ENCODE measurements at regions not wholly inside any gene's neighbourhood (a gene's known extent, or its start where the extent isn't known, plus 50 kb on each side); places are given as distances from the start of the nearest gene placed in this dataset.

DNA sequence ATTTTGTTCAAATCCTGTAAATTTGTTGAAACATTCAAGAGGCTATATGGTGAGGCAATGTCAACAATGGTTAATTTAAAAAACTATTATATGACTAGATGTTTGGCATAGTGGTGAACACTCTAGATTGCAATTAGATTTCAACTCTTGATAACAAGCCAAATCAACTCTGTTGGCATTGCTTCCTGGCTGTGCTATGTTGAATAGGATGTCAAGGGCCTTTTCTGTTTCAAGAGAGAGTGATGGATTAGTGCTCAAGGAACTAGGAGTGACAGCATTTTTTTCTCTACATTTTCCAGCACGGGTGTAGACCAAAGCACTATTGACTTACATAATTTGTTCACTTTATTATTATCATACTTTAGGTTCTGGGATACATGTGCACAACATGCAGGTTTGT lies 172.4 kb upstream of the KCNH7 start:
- no peak for ATAC-seq (ENCODE audit: low read depth)
- no peaks in the 10 kb centered on the region for H3K4me1 Mint-ChIP-seq
- peaks cover 8% of the 10 kb centered on the region for H3K9me3 Mint-ChIP-seq
- no peaks in the 10 kb centered on the region for H3K27me3 Mint-ChIP-seq
- H3K4me3 Mint-ChIP-seq: no peak overlapping the region
- intact Hi-C loops (cut with micrococcal nuclease): no loop called here
- CTCF ChIA-PET: no interaction called here
- POLR2A ChIA-PET: no interaction called here
- TF ChIP-seq, protein P1, sequence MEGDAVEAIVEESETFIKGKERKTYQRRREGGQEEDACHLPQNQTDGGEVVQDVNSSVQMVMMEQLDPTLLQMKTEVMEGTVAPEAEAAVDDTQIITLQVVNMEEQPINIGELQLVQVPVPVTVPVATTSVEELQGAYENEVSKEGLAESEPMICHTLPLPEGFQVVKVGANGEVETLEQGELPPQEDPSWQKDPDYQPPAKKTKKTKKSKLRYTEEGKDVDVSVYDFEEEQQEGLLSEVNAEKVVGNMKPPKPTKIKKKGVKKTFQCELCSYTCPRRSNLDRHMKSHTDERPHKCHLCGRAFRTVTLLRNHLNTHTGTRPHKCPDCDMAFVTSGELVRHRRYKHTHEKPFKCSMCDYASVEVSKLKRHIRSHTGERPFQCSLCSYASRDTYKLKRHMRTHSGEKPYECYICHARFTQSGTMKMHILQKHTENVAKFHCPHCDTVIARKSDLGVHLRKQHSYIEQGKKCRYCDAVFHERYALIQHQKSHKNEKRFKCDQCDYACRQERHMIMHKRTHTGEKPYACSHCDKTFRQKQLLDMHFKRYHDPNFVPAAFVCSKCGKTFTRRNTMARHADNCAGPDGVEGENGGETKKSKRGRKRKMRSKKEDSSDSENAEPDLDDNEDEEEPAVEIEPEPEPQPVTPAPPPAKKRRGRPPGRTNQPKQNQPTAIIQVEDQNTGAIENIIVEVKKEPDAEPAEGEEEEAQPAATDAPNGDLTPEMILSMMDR (IDR thresholded peaks at IDR 0.05): no peak
- no peak for DNase-seq
- no peak overlapping the region for H3K27ac Mint-ChIP-seq
- no peaks in the 10 kb centered on the region for H3K36me3 Mint-ChIP-seq (ENCODE audit: low read depth)

DNA sequence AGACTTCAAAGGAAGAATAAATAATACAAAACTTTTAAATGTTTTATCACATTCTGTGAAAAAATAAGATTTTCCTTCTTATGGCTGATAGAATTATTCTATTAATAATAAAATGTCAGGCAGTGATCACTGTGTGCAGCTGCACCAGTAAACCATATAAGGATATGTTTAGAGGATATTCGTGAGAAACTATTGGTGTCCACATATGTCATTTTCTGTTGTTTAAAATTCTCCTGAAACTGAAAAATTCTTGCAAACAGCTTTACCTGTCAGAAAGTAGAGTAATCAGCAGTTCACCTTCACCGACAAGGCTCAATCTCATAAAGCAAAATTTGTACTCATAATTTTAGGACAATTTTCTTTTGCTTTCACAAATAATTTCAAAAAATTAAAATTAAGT lies 170.1 kb upstream of the KCNH7 start:
- no peak overlapping the region for H3K27ac Mint-ChIP-seq
- ATAC-seq (ENCODE audit: low read depth) (no peak), DNase-seq (no peak)
- no peaks in the 10 kb centered on the region for H3K4me1 Mint-ChIP-seq
- ChIA-PET POLR2A (no interaction called here), CTCF (no interaction called here)
- H3K27me3 Mint-ChIP-seq: no peaks in the 10 kb centered on the region
- H3K4me3 Mint-ChIP-seq: no peak overlapping the region
- intact Hi-C loops (cut with micrococcal nuclease): no loop called here
- TF ChIP-seq, protein P1 (IDR thresholded peaks at IDR 0.05): no peak
- H3K36me3 Mint-ChIP-seq (ENCODE audit: low read depth): no peaks in the 10 kb centered on the region
- H3K9me3 Mint-ChIP-seq: peaks cover 4% of the 10 kb centered on the region

DNA sequence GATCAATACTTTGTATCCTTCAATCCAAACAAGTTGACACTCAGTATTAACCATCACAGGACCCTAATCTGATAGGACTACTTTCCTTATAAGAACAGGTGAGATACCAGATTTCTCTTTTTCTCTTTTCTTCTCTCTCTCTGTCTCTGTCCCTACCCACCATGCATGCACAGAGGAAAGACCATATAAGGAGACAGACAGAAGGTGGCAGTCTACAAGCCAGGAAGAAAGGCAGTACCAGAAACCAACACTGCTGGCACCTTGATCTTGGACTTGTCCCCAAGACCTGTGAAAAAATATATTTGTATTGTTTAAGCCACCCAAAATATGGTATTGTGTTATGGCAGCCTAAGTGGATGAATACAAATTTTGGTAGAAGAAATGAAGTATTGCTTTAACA lies 156.2 kb upstream of the KCNH7 start:
- Mint-ChIP-seq H3K4me1 (no peaks in the 10 kb centered on the region), H3K9me3 (no peaks in the 10 kb centered on the region), H3K36me3 (ENCODE audit: low read depth) (no peaks in the 10 kb centered on the region), H3K27me3 (no peaks in the 10 kb centered on the region), H3K27ac (no peak overlapping the region), H3K4me3 (no peak overlapping the region)
- TF ChIP-seq, protein P1 (IDR thresholded peaks at IDR 0.05): no peak
- no peak for ATAC-seq (ENCODE audit: low read depth)
- DNase-seq: no peak
- ChIA-PET CTCF (no interaction called here), POLR2A (no interaction called here)
- intact Hi-C loops (cut with micrococcal nuclease): no loop called here

DNA sequence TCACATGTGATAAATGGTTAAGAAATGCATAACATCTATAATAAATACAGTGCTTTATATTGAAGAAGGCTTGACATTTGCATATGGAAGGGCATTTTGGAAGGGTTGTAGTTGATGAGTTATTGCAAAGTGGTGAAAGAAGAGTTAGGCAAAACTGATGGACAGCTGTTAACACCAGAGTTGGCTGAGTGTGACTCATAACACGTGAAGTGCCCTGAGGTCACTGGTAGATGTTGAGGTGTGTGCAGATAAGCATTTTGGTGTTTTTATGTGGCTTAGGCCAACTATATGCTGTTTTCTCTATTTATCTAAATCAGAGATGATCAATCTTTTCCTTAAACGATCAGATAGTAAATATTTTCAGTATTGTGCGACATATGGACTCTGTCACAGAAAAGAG lies 154.3 kb upstream of the KCNH7 start:
- H3K36me3 Mint-ChIP-seq (ENCODE audit: low read depth): no peaks in the 10 kb centered on the region
- peaks cover 2% of the 10 kb centered on the region for H3K9me3 Mint-ChIP-seq
- no peak overlapping the region for H3K4me3 Mint-ChIP-seq
- no peaks in the 10 kb centered on the region for H3K27me3 Mint-ChIP-seq
- H3K27ac Mint-ChIP-seq: no peak overlapping the region
- ChIA-PET CTCF (no interaction called here), POLR2A (no interaction called here)
- no peaks in the 10 kb centered on the region for H3K4me1 Mint-ChIP-seq
- intact Hi-C loops (cut with micrococcal nuclease): no loop called here
- ATAC-seq (ENCODE audit: low read depth): no peak
- TF ChIP-seq, protein P1 (IDR thresholded peaks at IDR 0.05): no peak
- no peak for DNase-seq

DNA sequence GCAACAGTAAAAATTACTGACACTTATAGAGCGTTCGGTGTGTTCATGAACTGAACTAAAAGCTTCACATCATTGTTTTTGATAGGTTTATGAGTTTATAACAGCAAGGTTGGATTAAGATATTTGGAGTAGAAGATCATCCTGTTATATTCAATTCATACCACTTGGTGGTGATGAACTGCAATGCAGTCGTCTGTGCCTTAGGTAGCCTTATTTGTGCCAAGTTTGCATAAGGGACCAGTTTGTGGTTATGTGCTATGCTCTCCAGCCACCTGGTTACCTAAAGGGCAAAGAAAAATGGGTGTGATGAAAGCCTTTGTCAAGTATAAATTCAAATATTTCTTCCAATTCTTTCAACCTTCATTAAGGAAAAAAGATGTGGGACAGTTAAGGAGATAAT lies 150.9 kb upstream of the KCNH7 start:
- TF ChIP-seq, protein P1 (IDR thresholded peaks at IDR 0.05): no peak
- Mint-ChIP-seq H3K36me3 (ENCODE audit: low read depth) (no peaks in the 10 kb centered on the region), H3K27ac (no peak overlapping the region), H3K9me3 (peaks cover 4% of the 10 kb centered on the region), H3K27me3 (no peaks in the 10 kb centered on the region), H3K4me1 (no peaks in the 10 kb centered on the region), H3K4me3 (no peak overlapping the region)
- ATAC-seq (ENCODE audit: low read depth): no peak
- POLR2A ChIA-PET: no interaction called here
- DNase-seq: no peak
- intact Hi-C loops (cut with micrococcal nuclease): no loop called here
- CTCF ChIA-PET: no interaction called here

Data from activated B cell treated with CpG ODN at 0.5 μM for 24 hours (primary cell).